ENCODE measurements at regions not wholly inside any gene's neighbourhood (a gene's known extent, or its start where the extent isn't known, plus 50 kb on each side); places are given as distances from the start of the nearest gene placed in this dataset.

- no peak for TF ChIP-seq CTCF (IDR thresholded peaks at IDR 0.05; ENCODE audit: insufficient read depth, low read depth, low read length)
- TF ChIP-seq EZH2 (IDR thresholded peaks at IDR 0.05; ENCODE audit: insufficient read depth, low read length) = no peak
Observed at GRCh38 chr7:155992974-155993373, 180.7 kb upstream of the SHH start.
